Skeletal muscle tissue (tissue), 3 donors: ENCODE measurements at regions not wholly inside any gene's neighbourhood (a gene's known extent, or its start where the extent isn't known, plus 50 kb on each side); places are given as distances from the start of the nearest gene placed in this dataset.
"Not testable (repeated sequence)": the region's sequence is repeated elsewhere in the genome, so short reads cannot be mapped to it uniquely, and the experiment has no call there.

Experiments used
- H3K27ac ChIP-seq: one replicate; pipeline ENCODE4 v1.7.0; 2013; ENCODE audit warnings: mild to moderate bottlenecking, low read depth, low read length, inconsistent platforms
- H3K27me3 ChIP-seq, 3 donors: one replicate each; pipeline ENCODE4 v1.7.0; 2013; ENCODE audit warnings: low read length in 3 of 3; ENCODE audit not compliant: control insufficient read depth in 3 of 3, insufficient read depth in 3 of 3
- H3K36me3 ChIP-seq, 3 donors: one replicate each; pipeline ENCODE4 v1.7.0; 2013; ENCODE audit warnings: low read length in 3 of 3; ENCODE audit not compliant: control insufficient read depth in 3 of 3, insufficient read depth in 3 of 3
- H3K4me1 ChIP-seq, 3 donors: one replicate each; pipeline ENCODE4 v1.7.0; 2013; ENCODE audit warnings: low read length in 3 of 3, mild to moderate bottlenecking in 3 of 3; ENCODE audit not compliant: control insufficient read depth in 3 of 3, insufficient read depth in 3 of 3
- H3K4me3 ChIP-seq, 3 donors: one replicate each; pipeline ENCODE4 v1.7.0; 2013; ENCODE audit warnings: low read length in 3 of 3
- H3K9ac ChIP-seq, 3 donors: one replicate each; pipeline ENCODE4 v1.7.0; 2013; ENCODE audit warnings: low read length in 3 of 3, mild to moderate bottlenecking in 3 of 3, moderate library complexity in 2 of 3, low read depth in 1 of 3
- H3K9me3 ChIP-seq, 3 donors: one replicate each; pipeline ENCODE4 v1.7.0; 2013; ENCODE audit warnings: low read length in 3 of 3; ENCODE audit not compliant: control insufficient read depth in 3 of 3
- donor health status: Osteomylitis.

DNA sequence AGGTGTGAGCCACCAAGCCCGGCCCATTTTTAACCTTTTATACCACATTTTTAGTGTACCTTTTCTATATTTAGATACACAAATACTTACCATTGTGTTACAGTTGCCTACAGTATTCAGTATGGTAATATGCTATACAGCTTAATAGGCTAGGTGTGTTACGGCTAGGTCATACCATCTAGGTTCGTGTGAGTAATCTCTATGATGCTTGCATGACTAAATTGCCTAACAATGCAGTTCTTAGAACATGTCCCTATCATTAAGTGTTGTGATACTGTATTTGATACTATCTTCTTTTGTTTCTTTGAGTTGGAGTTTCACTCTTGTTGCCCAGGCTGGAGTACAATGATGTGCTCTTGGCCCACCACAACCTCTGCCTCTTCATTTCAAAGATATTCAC lies 387.7 kb upstream of the SASH1 start:
- no peak overlapping the region for H3K27ac ChIP-seq
- H3K27me3 ChIP-seq = no peaks in the 10 kb centered on the region
- peaks cover 0 to 6% (median 0%) of the 10 kb centered on the region in 3 donors for H3K4me1 ChIP-seq
- H3K9me3 ChIP-seq = no peaks in the 10 kb centered on the region
- no peaks in the 10 kb centered on the region for H3K36me3 ChIP-seq
- H3K4me3 ChIP-seq = no peak overlapping the region
- H3K9ac ChIP-seq = no peak overlapping the region

DNA sequence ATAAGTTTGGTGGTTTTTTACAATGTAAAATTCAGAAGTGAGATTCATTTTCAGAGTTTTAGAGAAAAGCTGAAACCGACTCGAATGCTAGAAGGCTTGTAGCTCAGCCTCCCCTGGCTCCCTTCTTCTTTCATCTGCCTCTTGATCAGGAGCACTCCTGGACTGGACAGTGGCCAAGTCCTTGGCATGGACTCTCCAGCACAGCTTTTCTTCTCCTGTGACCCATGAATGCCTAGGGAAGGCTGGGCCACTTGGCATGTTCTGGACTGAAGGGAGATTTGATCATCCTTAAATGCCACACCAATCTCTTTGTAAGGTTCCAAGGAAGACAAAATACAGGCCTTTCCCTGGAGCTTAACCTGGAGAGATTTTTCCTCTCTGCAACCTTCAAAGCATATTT lies 384.0 kb upstream of the SASH1 start:
- Histone ChIP-seq H3K36me3 (no peaks in the 10 kb centered on the region), H3K9me3 (no peaks in the 10 kb centered on the region), H3K4me3 (no peak overlapping the region), H3K27me3 (no peaks in the 10 kb centered on the region), H3K4me1 (no peaks in the 10 kb centered on the region), H3K9ac (no peak overlapping the region), H3K27ac (no peak overlapping the region)

DNA sequence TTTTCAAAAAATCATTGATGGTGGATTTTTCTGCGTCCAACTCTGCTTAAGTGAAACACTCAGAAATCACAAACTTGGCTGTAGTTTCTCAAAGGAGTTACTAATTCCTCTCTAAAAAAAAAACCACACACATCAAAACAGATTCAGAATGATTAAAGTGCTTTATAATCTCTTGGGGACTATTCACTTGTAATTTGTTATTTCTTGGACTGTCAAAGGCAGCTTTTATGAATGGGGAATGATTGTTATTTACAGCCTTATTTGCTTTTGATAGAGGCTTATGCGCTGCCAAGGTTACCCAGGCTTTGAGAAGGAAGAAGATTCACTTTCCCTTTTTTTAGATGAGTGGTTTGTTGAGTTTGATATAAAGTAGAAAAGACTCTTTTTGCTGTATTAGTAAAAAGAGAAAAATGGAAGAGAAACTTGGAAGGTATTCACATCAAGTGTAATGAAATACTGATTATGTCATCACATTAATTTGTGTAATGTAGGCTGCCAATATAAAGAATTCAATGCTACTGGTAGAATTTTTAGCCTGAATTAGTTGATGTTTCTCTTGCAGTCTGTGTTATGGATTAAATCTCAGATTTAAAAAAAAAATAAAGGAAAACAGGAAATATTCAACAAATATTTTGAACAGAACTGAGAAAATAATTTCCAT lies 381.0 kb upstream of the SASH1 start:
- no peaks in the 10 kb centered on the region for H3K9me3 ChIP-seq

DNA sequence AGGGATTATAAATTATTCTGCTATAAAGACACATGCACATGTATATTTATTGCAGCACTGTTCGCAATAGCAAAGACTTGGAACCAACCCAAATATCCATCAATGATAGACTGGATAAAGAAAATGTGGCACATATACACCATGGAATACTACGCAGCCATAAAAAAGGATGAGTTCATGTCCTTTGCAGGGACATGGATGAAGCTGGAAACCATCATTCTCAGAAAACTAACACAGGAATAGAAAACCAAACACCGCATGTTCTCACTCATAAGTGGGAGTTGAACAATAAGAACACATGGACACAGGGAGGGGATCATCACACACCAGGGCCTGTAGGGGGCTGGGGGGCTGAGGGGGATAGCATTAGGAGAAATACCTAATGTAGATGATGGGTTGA lies 377.2 kb upstream of the SASH1 start:
- H3K36me3 ChIP-seq, H3K27ac ChIP-seq, H3K9me3 ChIP-seq, H3K27me3 ChIP-seq, H3K4me3 ChIP-seq, H3K4me1 ChIP-seq, H3K9ac ChIP-seq: not testable (repeated sequence)

More for the DNA sequence above, 381.0 kb upstream of the SASH1 start:
- Histone ChIP-seq H3K27ac (no peak overlapping the region), H3K4me3 (no peak overlapping the region), H3K36me3 (no peaks in the 10 kb centered on the region), H3K4me1 (no peaks in the 10 kb centered on the region), H3K27me3 (no peaks in the 10 kb centered on the region), H3K9ac (no peak overlapping the region)

DNA sequence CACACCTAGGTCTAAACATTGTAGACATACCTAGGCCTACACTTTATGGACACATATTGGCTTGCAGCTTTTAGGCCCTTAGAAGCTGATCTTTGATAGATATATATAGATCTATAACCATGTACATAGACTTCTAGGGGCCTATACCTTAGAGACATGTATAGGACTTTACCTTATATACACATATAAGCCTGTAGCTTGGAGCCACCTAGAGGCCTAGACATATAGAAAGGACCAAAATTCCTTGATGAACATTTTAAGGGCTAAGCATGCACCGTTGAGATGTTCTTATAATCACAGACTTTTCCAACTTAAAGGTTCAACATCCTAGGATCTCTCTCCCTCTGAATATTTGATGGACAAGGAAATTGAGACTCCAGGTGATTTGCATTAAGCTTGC lies 371.7 kb upstream of the SASH1 start:
- no peak overlapping the region for H3K9ac ChIP-seq
- no peak overlapping the region for H3K4me3 ChIP-seq
- no peak overlapping the region for H3K27ac ChIP-seq
- no peaks in the 10 kb centered on the region for H3K27me3 ChIP-seq
- no peaks in the 10 kb centered on the region for H3K9me3 ChIP-seq
- H3K36me3 ChIP-seq = no peaks in the 10 kb centered on the region
- no peaks in the 10 kb centered on the region for H3K4me1 ChIP-seq

DNA sequence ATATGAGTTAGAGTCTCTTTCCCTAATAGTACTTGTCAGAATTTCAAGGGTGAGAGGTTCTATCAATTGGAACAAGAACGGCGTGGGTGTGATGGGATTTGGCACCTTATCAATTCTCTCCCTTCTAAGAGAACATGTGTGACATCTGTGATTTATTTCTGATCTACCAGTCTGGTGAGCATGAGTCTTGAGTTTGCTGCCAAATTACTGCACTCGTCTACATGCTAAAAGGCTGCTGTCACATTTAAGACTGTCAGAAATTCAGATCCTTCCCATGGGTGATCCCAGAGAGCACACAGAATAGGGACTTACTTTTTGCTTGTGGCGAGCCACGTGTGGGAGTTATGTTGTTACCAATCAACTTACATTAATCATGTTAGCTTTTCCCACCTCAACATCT lies 370.2 kb upstream of the SASH1 start:
- no peaks in the 10 kb centered on the region for H3K4me1 ChIP-seq
- H3K9me3 ChIP-seq = no peaks in the 10 kb centered on the region

DNA sequence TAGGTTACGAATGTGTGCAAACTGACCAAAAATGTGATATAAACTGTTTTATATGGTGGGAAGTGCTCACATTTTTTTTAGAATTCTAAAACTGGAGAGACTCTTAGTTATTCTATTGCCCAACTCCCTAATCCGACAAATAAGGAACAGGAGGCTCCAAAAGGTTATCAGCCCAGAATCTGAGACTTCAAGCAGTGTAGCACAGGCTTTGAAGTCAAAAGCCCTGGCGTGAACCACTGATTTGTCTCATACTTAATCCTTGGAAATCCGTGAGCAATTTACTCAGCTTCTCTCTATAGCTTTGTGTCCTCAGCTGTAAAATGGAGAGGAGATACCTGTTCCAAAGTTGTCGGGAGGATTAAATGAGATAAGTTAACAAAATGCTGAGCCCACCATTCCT lies 368.8 kb upstream of the SASH1 start:
- H3K27ac ChIP-seq = no peak overlapping the region
- no peak overlapping the region for H3K9ac ChIP-seq
- H3K4me3 ChIP-seq = no peak overlapping the region
- no peaks in the 10 kb centered on the region for H3K4me1 ChIP-seq
- H3K36me3 ChIP-seq = no peaks in the 10 kb centered on the region
- H3K27me3 ChIP-seq = no peaks in the 10 kb centered on the region
- H3K9me3 ChIP-seq = no peaks in the 10 kb centered on the region

More for the DNA sequence above, 370.2 kb upstream of the SASH1 start:
- H3K27me3 ChIP-seq = no peaks in the 10 kb centered on the region
- no peak overlapping the region for H3K9ac ChIP-seq
- no peaks in the 10 kb centered on the region for H3K36me3 ChIP-seq
- H3K27ac ChIP-seq = no peak overlapping the region
- no peak overlapping the region for H3K4me3 ChIP-seq

DNA sequence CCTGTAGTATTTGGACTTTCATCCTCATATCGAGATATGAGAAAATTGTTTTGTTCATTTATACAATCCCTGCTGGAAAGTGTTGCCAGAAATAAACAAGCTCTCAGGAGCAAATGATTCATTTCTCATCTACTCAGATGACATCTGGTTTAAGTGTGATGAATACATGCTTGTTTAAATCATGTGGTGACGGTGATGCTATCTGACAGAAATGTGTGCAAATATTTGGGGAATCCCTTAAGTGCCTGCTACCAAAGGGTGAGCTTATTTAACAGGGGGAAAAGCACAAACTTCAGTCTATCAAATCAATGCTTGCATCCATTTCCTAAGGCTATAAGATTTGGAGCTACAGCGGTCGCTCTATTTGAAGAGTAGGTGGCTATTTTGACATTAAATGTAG lies 368.3 kb upstream of the SASH1 start:
- no peak overlapping the region for H3K9ac ChIP-seq

DNA sequence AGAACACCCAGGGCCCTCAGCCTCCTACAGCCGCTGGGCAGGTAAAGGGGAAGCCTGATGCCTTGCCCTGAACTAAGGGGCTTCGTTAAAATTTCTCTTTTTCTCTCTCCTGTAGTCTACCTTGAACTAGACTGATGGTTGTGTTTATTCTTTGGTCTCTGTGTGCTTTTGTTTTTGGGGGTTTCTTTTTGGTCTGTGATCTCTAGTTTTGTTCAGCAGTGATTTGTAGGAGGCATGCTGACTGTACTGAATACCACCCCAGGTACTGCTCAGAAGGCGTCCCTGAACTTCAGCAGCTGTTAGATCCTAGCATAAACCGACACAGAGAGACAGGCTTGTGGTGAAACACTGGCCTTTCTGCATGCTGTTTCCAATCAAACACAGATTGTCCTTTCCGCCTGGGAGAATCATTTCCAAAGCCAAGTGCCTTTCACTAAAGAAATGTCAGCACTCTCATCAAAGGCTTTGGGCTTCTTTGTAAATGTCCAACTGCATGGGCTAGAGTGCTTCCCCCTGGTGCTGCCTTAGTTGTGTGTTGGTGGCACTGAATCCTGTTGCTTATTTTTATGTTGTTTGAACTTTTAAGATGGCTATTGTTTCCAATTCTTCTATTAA lies 364.7 kb upstream of the SASH1 start:
- H3K27me3 ChIP-seq = no peaks in the 10 kb centered on the region
- no peak overlapping the region for H3K4me3 ChIP-seq
- no peaks in the 10 kb centered on the region for H3K4me1 ChIP-seq
- no peaks in the 10 kb centered on the region for H3K36me3 ChIP-seq
- H3K9ac ChIP-seq = no peak overlapping the region
- H3K9me3 ChIP-seq = no peaks in the 10 kb centered on the region
- no peak overlapping the region for H3K27ac ChIP-seq

More for the DNA sequence above, 368.3 kb upstream of the SASH1 start:
- H3K27me3 ChIP-seq = no peaks in the 10 kb centered on the region
- no peaks in the 10 kb centered on the region for H3K9me3 ChIP-seq
- H3K36me3 ChIP-seq = no peaks in the 10 kb centered on the region
- no peak overlapping the region for H3K4me3 ChIP-seq
- no peak overlapping the region for H3K27ac ChIP-seq
- no peaks in the 10 kb centered on the region for H3K4me1 ChIP-seq

DNA sequence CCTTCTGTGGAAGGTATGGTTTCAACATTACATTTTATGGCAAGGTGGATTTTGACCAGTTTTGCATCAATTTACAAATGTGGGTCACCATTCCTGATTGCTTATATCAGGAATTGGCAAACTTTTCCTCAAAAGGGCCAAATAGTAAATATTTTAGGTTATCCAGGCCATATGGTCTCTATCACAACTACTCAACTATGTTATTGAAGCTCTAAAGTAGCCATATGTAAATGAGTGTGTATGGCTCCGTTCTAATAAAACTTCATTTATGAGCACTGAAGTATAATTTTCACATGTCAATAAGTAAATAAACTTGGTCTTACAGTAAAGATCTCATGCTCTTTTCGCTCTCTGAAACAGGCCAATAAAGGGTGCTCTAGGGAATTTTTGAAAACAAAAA lies 362.7 kb upstream of the SASH1 start:
- Histone ChIP-seq H3K9ac (no peak overlapping the region), H3K4me1 (no peaks in the 10 kb centered on the region), H3K4me3 (no peak overlapping the region), H3K27me3 (no peaks in the 10 kb centered on the region), H3K9me3 (no peaks in the 10 kb centered on the region), H3K36me3 (no peaks in the 10 kb centered on the region), H3K27ac (no peak overlapping the region)
